ENCODE measurements at regions not wholly inside any gene's neighbourhood (a gene's known extent, or its start where the extent isn't known, plus 50 kb on each side); places are given as distances from the start of the nearest gene placed in this dataset.
"Not testable (repeated sequence)": the region's sequence is repeated elsewhere in the genome, so short reads cannot be mapped to it uniquely, and the experiment has no call there.

- no peak for DNase-seq (ENCODE audit: low read depth)
- no peak overlapping the region for H3K4me3 ChIP-seq (ENCODE audit: low read depth, low read length)
- TF ChIP-seq CTCF (conservative IDR thresholded peaks at IDR 0.05; ENCODE audit: low read depth, low read length) = no peak
These were observed 455.7 kb upstream of the NUDT12 start for GRCh38 chr5:104018299-104018698.

- TF ChIP-seq CTCF (conservative IDR thresholded peaks at IDR 0.05; ENCODE audit: low read depth, low read length) = no peak
- H3K4me3 ChIP-seq (ENCODE audit: low read depth, low read length) = no peak overlapping the region
- DNase-seq (ENCODE audit: low read depth) = peak; percentile 4
These were observed 454.1 kb upstream of the NUDT12 start for GRCh38 chr5:104016646-104017045.

- no peak for TF ChIP-seq CTCF (conservative IDR thresholded peaks at IDR 0.05; ENCODE audit: low read depth, low read length)
- H3K4me3 ChIP-seq (ENCODE audit: low read depth, low read length) = no peak overlapping the region
- DNase-seq (ENCODE audit: low read depth) = no peak
These were observed 453.2 kb upstream of the NUDT12 start for GRCh38 chr5:104015765-104016164.

GRCh38 chr5:104002783-104003182 is 440.2 kb upstream of the NUDT12 start:
- not testable (repeated sequence) for DNase-seq (ENCODE audit: low read depth); H3K4me3 ChIP-seq (ENCODE audit: low read depth, low read length)

- no peak for DNase-seq (ENCODE audit: low read depth)
- no peak overlapping the region for H3K4me3 ChIP-seq (ENCODE audit: low read depth, low read length)
- TF ChIP-seq CTCF (conservative IDR thresholded peaks at IDR 0.05; ENCODE audit: low read depth, low read length) = no peak
These were observed 438.5 kb upstream of the NUDT12 start for GRCh38 chr5:104001136-104001535.

DNA sequence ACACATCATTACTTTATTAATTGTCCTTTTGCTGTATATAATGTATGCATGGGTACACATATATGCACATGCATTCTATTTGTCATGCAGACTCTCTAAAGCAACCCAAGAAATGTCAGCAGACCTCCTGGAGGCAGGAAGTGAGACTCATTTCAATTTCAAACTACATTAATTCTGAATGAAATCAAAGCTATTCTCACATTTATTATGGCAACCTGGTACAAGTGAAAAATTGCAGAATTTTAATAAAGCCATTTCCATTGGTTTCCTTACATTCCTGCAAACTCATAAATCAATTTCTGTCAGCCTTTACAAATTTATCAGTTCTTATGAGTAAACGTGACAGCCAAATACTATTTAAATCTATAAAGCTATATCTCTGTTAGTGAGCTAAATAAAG is 430.4 kb upstream of the NUDT12 start:
- TF ChIP-seq CTCF (conservative IDR thresholded peaks at IDR 0.05; ENCODE audit: low read depth, low read length) = no peak
- DNase-seq (ENCODE audit: low read depth) = no peak
- no peak overlapping the region for H3K4me3 ChIP-seq (ENCODE audit: low read depth, low read length)

DNA sequence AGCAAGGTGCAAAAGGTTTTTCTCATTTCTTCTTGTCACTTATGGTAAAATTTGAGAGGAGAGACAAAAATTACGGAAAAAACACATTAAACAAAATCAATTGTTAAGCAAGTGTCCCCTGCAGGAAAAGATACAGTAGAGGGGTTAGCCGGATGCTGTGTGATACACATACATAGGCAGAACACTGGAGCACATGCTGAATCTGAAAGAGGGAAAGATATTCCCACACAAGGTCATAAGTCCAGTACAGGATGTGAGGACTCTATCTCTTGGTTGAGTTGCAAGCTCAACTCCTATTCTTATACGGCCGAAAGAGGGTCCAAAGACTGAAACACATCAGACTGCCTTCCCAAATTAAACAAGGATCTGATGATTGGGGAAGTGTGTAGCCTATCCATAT is 427.5 kb upstream of the NUDT12 start:
- no peak overlapping the region for H3K4me3 ChIP-seq (ENCODE audit: low read depth, low read length)
- no peak for TF ChIP-seq CTCF (conservative IDR thresholded peaks at IDR 0.05; ENCODE audit: low read depth, low read length)
- no peak for DNase-seq (ENCODE audit: low read depth)

- DNase-seq (ENCODE audit: low read depth) = no peak
- TF ChIP-seq CTCF (conservative IDR thresholded peaks at IDR 0.05; ENCODE audit: low read depth, low read length) = no peak
- H3K4me3 ChIP-seq (ENCODE audit: low read depth, low read length) = no peak overlapping the region
These were observed 419.0 kb upstream of the NUDT12 start for GRCh38 chr5:103981592-103981991.

Data from choroid plexus epithelial cell (primary cell).